GM13977 (cell line): ENCODE measurements at regions not wholly inside any gene's neighbourhood (a gene's known extent, or its start where the extent isn't known, plus 50 kb on each side); places are given as distances from the start of the nearest gene placed in this dataset.

Experiments used
- DNase-seq: peaks from one replicate; pipeline ENCODE4 v3.0.0; 2012; ENCODE audit warnings: low spot score
- in situ Hi-C: fragments of 300-500 bp; cut with MboI; formaldehyde crosslinking; loops from one replicate; pipeline ENCODE4 v1.12.0; 2022; ENCODE audit warnings: low sequenced_read_pairs, low pct_unique_long_range_greater_than_20kb, mixed read lengths, inconsistent platforms; ENCODE audit not compliant: unreplicated experiment
- TF ChIP-seq, protein P1 (sequence below): IDR thresholded peaks from 2 replicates; pipeline ENCODE4 v1.5.1; 2012; ENCODE audit warnings: mild to moderate bottlenecking, control low read depth; ENCODE audit not compliant: insufficient read depth; ENCODE audit errors: extremely low read depth, missing control alignments

DNA sequence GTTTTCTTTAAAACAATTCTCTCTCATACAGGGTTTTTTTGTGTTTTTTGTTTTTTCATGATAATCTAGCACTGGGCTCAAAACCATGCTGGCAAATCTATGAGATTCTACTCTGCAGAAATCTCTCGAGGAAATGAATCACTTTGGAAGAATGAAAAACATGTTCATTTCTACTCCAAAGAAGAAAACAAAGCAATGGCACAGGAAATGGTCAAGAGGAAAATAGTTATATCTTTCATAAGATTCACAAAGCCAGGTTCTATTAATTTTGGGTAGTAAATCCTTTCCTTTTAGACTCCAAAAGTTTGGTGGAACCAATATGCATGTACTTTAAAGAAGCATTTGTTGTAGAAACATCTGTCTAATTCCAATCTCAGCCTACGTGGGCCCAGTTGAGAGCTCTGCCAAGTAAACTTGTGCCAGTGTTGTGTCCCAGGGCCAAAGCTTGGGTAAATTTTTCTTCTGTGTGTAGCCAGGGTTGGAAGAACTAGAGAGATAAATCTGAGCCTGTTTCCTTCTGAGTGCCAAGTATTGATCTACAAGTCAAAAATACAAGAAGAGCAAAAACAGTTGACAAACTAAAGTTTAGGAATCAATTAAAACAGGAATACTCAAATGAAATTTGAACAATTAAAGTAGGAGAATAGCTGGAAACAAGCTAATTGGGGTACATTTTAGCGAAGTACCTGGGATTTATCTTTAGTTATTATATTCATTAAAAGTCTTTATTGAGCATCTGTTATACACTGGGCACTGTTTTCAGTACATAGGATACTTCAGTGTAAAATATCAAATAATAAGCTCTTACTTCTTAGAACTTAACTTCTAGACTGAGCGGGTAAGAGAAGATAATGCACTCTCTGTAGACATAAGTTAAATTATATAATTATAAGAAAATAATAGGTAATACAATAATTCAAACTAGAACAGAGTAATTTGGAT lies 657.5 kb upstream of the NECTIN3 start:
- TF ChIP-seq, protein P1, sequence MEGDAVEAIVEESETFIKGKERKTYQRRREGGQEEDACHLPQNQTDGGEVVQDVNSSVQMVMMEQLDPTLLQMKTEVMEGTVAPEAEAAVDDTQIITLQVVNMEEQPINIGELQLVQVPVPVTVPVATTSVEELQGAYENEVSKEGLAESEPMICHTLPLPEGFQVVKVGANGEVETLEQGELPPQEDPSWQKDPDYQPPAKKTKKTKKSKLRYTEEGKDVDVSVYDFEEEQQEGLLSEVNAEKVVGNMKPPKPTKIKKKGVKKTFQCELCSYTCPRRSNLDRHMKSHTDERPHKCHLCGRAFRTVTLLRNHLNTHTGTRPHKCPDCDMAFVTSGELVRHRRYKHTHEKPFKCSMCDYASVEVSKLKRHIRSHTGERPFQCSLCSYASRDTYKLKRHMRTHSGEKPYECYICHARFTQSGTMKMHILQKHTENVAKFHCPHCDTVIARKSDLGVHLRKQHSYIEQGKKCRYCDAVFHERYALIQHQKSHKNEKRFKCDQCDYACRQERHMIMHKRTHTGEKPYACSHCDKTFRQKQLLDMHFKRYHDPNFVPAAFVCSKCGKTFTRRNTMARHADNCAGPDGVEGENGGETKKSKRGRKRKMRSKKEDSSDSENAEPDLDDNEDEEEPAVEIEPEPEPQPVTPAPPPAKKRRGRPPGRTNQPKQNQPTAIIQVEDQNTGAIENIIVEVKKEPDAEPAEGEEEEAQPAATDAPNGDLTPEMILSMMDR, result no peak
- no peak for DNase-seq
- in situ Hi-C loops, result no loop called here

DNA sequence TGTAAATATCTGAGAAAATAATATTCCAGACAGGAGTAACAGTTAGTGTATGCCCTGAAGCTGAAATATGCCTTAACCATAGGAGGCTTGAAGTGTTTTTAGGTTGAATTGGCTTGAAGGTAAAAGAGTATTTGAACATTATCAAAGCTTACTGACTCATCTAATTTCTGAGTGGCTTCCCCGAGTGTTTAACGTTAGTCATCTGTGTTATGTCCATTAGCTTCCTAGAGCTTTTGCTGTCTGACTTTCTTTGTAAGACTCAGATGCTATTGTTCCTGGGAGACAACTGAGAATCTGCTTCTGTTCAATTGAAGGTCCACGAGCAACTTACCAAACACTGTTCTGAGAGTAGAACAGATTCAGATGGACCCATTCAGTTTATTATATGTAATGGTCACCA lies 656.8 kb upstream of the NECTIN3 start:
- TF ChIP-seq, protein P1, result no peak
- in situ Hi-C loops, result no loop called here
- DNase-seq, result no peak

DNA sequence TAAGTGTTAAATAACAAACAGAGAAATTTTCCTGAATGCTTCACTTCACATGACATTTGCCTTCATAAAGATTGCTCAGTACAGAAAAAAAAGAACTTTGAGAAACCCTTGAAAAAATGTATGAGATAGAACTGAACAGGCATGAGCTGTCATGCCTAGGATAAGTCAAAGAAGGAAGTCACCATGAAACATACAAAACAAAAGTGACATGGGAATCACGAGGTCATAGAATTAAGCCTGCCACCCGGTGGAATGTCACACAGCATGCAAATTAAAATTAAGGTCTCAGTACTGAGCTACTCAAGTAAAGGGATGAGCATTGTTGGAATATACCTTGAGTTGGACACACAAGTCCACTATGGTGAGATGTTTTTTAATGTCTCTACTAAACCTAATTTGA lies 652.5 kb upstream of the NECTIN3 start:
- in situ Hi-C loops, result no loop called here
- no peak for DNase-seq
- TF ChIP-seq, protein P1, result no peak

DNA sequence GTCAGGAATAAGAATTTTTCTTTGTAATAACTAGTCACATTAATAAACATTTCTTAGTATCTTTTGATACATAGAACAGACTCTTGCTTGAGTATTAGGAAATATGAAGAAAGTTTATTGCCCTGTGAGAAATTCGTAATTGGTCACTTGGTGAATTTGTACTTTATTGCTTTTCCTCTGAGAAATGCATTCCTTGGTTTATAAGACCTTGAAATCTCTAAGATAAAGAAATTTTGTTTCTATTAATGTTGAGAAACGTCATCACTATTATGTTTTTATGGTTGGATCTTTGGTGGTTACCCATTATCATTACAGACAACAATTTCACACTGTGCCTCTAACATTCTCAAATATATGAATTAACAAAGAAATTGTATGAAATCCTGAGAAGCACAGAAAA lies 652.0 kb upstream of the NECTIN3 start:
- TF ChIP-seq, protein P1, result no peak
- no peak for DNase-seq
- in situ Hi-C loops, result no loop called here

DNA sequence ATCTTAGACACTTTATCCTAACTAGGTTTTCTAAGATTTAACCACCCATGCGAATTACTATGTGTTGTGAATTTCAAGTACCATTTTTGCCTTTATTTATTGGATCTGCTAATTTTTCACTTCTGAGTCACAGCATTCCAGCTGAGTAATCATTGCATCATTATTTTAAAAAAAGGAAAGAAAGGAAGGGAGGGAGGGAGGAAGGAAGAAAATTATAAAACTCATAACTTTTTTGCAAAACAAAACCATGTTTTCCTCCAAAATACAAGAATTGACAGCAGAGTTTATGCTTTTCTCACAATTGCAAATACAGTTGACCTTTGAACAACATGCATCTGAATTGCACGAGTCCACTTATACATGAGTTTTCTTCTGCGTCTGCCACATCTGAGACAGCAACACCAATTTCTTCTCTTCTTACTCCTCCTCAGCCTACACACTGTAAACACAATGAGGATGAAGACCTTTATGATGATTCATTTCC lies 651.4 kb upstream of the NECTIN3 start:
- in situ Hi-C loops, result no loop called here
- DNase-seq, result no peak

DNA sequence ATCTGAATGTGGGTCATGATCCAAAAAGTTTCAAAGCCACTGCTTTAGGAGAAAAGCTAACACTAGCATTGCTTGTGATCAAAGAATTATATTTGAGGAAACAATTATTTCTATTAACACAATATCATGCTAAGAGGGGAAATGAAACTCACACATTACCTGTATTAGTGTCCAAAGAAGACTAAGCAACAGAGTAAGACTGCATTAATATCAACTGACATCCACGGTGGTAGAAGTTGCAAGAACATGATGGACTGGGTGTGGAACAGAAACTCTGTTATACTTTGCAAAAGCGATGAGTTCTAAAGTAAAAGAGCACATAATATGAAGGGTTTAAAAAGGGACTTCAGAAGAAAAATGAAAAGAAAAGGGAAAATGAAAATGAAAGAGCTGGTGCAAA lies 648.3 kb upstream of the NECTIN3 start:
- in situ Hi-C loops, result no loop called here
- no peak for DNase-seq
- TF ChIP-seq, protein P1, result no peak

More for the DNA sequence above, 651.4 kb upstream of the NECTIN3 start:
- TF ChIP-seq, protein P1, result no peak
